ENCODE measurements at regions not wholly inside any gene's neighbourhood (a gene's known extent, or its start where the extent isn't known, plus 50 kb on each side); places are given as distances from the start of the nearest gene placed in this dataset.
"Not testable (repeated sequence)": the region's sequence is repeated elsewhere in the genome, so short reads cannot be mapped to it uniquely, and the experiment has no call there.

DNA sequence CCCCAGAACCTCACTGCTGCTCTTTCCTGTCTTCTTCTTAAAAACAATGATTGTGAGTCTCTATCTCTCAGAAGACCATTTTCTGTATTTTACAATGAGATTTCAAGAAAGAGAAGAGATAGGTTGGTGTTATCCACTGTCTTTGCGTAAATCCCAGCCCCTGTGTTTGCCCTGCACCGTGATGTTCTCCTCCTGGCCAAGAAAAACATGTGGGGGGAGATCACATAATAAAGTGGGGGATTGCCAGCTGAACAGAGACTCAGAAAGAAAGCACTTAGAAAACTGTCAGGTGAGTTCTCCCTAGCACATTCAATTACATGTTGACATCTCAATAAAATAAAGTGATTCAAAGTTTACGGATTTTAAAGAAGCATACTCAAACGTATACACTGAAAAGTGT lies 105.0 kb upstream of the PITRM1 start:
- no peak for DNase-seq (ENCODE audit: low read depth, low spot score)

- DNase-seq (ENCODE audit: low read depth, low spot score) = no peak
Observed at GRCh38 chr10:3274414-3274813, 101.8 kb upstream of the PITRM1 start.

GRCh38 chr10:3273966-3274365 lies 101.4 kb upstream of the PITRM1 start:
- DNase-seq (ENCODE audit: low read depth, low spot score) = no peak

GRCh38 chr10:3272300-3272699 lies 99.7 kb upstream of the PITRM1 start:
- no peak for DNase-seq (ENCODE audit: low read depth, low spot score)

DNA sequence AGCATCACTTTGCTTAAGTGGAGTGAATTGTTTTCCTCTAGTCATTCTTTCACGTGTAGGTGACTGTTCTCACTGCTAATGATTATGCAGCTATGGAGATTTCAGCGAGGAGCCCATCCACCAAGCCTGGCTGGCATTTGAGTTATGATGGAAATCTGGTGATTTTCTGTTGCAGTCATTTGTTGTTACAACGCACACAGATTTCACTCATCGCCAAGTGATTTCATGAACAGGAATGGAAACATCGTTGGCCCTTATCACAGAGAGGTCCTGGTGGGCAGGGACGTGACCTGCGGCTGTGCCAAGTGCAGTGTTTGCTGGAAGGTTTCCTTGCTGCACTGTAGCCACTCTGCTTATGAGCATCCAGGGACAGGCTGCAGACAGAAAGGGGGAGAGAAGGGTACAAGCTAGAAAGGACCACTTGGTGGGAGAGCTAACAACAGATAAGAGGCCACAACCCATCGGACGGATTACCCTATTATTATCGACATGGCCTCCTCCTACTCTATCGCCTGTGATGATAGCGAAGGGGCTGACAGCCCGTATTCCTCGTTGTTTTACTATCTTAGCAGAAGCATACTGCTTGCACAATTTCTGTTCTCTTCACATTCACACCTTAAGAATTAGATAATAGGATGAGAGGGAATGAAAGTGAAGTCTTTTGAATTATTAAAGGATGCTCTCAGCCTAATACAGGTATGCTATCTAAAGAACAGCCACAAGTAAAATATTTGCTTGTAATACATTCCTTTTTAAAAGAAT lies 99.0 kb upstream of the PITRM1 start:
- DNase-seq (ENCODE audit: low read depth, low spot score) = no peak

DNA sequence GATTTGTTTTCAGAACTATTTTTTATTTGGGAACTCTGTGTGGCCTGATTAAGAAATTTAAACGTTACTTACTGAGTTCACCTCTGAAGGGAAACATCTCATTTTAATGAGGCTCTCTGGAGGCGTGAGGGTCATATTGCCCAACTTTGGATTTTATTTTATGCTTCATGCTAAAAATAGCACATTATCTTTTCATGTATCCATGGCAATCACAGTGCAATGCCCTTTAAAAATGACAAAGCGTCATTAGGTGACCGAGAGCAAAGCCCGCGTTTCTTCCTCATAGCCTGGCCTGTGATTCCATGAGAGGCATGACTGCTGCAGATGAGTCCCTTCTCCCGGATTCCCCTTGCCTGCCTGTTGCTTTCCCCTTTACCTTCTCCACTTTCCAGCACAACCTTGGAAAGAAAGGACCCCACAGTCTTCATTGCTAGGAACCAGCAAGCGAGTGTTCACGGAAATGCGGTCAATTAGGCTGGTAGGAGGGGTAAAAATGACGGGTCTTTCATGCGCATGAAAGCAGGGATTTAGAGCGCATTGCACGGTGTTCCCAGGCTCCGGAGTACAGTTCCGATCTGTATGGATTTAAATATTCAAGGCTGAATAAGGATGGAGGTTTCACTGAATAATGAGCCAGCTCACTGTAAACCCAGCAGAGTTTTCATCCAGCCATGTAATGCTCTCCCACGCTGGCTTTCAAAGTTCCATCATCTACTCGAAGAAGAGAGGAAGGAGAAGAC lies 98.2 kb upstream of the PITRM1 start:
- DNase-seq (ENCODE audit: low read depth, low spot score) = no peak

GRCh38 chr10:3268025-3268424 lies 95.4 kb upstream of the PITRM1 start:
- DNase-seq (ENCODE audit: low read depth, low spot score) = no peak

DNA sequence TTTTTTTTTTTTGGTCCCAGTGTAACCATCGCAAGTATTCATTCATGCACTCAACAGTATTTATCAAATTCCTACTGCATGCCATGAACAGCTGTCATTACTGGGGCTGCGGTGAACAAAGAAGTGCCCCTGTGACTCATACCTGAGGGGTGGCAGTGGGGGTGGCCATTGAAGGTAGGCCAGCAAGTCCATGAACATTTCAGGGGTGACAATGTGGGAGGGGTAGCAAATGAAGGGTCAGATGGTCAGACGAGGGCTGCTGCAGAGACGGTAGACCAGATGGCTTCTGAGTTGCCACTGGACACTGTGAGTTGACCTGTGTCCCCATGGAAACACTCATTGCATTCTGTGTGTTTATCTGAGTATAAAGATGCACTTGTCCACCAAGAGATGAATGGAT lies 92.5 kb upstream of the PITRM1 start:
- DNase-seq (ENCODE audit: low read depth, low spot score) = no peak

DNA sequence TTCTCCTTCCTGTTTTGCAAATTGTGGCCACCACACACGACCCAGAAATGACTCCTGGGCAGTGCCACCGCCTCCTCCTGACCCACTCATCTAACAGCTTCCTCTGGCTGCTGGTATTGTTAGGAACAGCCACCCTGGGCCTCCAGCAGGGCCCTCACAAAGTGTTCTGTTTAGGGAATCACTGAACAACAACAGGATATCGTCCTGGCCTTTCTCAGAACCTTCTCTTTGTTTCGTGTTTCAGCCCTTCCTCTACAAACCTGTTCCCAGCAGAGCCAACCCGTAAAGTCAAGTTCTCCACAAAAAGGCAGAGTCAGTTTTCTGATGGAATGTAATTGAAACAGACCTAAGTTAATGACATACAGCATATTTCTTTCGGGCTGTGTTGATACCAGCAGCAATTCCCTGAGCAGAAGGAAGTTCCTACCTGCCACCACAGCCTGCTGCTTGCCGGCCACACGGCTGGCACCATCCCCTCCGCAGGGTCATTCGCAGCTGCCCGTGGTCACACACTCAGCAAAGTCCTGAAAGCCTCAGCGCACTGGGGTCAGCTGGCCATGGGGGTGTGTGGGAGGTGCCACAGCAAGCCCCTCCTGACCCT lies 91.7 kb upstream of the PITRM1 start:
- peak; percentile 96 for DNase-seq (ENCODE audit: low read depth, low spot score)

DNA sequence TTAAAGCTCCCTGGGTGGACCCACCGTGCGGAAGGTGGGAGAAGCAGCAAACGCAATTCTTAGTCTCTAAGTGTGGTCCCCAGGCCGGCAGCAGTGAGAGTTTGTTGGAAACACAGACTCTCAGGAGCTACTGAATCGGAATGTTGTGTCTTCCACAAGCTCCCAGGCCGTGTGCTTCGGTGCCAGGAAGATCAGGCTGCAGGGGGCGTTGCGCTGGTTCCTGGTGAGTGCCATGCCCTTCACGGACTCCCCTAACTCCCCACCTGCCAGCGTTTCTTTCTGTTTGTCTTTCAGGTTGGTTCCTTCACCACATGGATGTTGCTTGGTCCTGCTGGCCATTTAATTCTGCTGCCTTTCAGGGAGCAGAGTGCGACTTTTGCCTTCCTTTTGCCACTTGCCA lies 91.2 kb upstream of the PITRM1 start:
- no peak for DNase-seq (ENCODE audit: low read depth, low spot score)

DNA sequence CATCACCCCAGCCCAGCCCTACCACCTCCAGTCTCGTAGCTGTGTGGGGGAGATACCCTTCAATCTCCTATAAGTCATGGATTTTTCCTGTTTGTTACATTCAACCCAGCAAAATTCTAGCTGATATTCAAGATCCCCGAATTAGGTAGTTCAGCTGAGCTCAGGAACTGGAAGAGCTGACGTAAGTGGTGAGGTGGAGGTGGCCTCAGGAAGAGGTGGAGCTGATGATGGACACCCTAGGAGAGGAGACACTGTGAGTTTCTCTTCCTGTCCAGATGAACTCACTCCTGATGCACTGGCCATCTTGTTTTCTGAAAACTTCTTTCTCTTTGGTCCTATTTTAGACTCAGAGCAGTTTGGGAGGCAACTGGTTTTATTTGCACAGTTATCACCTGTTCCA lies 90.5 kb upstream of the PITRM1 start:
- no peak for DNase-seq (ENCODE audit: low read depth, low spot score)

DNA sequence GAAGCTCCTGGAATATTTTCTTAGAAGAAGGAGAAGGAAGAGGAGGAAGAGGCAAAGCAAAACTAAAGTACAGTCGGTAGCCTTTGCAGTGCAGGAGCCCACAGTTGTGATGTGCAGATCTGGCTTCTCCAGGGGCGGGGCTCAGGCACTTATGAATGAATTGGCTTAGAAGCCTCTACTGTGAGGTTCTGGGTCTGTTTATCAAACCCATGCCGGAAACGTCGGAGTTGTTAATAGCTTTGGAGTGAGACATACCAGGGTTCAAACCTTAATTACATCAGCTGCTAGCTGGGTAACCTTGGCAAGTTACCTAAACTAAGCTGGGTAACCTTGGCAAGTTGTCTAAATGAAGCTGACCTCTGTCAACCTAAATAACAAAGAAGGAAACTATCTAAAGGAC lies 89.3 kb upstream of the PITRM1 start:
- no peak for DNase-seq (ENCODE audit: low read depth, low spot score)

DNA sequence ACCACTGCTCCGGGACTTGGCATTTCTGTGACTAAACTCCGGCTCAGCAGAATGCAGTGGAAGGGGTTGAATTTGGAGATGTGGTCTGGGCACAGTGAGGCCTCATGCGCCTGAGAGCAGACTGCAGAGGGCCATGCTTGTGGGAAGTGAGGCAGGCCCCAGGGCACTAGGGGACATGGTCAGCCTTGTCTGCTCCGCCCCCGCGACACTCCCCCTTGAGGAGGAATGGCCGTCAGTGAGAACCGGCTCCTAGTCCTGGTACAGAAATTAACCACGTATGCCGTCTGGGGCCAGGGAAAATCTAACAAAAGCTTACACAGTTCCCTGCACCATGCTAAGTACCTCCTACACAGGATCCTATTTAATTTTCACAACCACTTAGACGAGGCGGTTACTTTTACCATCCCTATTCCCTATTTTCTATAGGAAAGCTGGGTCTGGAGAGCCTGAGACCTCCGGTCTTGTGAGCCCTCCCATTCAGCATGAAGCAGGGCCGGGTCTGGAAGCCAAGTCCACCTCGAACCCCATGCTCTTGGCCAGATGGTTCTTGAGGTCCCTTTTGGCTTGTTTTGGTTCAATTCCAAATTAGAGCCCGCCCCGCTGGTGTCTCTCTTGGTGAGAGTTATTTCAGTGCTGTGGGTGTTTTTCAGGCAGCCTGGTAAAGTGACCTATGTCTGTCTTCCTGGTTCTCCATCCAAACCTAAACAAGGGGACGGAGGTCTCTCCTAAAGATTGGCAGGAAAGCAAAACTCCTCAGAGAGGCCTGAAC lies 87.7 kb upstream of the PITRM1 start:
- no peak for DNase-seq (ENCODE audit: low read depth, low spot score)

GRCh38 chr10:3259499-3259898 lies 86.9 kb upstream of the PITRM1 start:
- DNase-seq (ENCODE audit: low read depth, low spot score) = no peak

- DNase-seq (ENCODE audit: low read depth, low spot score) = no peak
Observed at GRCh38 chr10:3258394-3258793, 85.8 kb upstream of the PITRM1 start.

DNA sequence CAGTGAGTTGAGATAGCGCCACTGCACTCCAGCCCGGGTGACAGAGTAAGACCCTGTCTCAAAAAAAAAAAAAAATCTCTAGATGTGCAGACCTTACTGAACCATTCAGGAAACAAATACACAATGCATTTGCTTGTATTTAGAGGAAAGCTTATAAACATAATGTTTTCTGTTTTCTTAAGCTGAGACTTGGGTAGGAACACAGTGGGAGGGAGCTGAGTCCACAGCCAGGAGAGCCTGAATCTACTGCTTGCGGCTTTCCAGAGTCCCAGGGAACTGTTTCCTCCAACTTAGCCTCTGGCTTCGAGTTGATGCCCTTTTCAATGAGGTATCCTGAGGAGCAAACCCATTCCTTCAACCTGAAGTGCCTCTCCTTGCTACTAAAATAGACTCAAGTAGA lies 83.0 kb upstream of the PITRM1 start:
- DNase-seq (ENCODE audit: low read depth, low spot score) = no peak

GRCh38 chr10:3255075-3255474 lies 82.5 kb upstream of the PITRM1 start:
- DNase-seq (ENCODE audit: low read depth, low spot score) = no peak

- not testable (repeated sequence) for DNase-seq (ENCODE audit: low read depth, low spot score)
Observed at GRCh38 chr10:3253974-3254373, 81.4 kb upstream of the PITRM1 start.

- no peak for DNase-seq (ENCODE audit: low read depth, low spot score)
Observed at GRCh38 chr10:3251172-3251571, 78.6 kb upstream of the PITRM1 start.

- DNase-seq (ENCODE audit: low read depth, low spot score) = no peak
Observed at GRCh38 chr10:3249307-3249889, 76.8 kb upstream of the PITRM1 start.

DNA sequence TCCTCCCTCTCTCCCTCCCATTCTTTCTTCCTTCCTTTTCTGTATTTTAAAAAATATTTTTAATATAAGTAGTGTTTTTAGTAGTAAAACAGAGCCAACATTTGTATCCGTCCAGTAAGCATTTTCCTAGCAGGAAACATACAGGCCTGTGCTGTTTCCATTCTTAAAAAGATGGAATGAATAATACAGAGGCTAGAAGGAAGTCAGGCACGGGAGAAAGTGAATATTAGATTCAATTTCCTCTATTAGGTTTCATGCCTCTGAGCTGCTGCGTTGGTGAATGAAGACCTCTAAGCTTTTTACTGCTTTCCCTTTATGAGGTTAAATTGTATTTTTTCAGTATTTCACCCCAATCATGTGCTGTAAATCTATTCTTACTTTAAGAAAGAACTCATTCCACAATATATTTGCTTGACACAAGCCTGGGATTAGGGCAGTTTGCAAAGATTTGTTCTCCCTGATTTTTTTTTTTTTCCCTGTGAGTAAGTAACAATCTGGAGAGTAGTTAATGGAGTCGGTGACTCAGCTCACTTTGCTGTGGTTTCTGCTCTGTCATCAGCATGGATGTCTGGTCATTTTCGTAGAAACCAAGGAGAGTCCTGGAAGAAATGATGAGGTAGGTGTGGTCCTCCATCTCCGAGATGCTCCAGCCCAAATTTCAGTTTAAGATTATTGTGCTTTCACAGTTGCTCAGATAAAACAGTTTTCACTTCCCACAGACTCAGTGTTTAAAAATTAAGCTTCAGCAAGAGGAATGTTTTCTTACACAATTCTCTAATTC lies 76.1 kb upstream of the PITRM1 start:
- DNase-seq (ENCODE audit: low read depth, low spot score) = no peak

Data from pulmonary artery endothelial cell (primary cell).